ENCODE measurements at regions not wholly inside any gene's neighbourhood (a gene's known extent, or its start where the extent isn't known, plus 50 kb on each side); places are given as distances from the start of the nearest gene placed in this dataset.

DNA sequence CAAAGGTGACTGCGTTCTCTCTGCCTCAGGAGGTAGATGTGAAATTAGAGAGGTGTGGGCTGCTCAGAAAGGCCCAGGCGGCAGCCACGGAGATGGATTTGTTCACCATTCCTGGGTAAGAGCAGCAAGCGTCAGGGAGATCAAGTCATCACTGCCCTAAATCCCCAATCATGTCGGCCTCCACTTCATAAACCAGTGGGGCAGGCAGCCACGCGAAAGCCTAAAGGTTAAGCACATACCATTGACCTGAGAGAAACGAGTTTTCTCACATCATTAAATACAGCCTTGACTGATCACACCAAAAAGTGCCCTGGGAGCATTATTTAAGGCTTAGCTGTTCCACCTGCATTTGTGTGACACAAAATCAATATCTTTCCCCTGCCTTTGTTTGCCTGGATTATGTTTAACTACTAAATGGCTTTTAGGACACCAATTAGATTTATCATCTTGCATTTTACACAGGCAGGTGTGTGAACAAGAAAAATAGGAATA, 50.7 kb upstream of the FOXB1 start:
- no peak overlapping the region for H3K9ac ChIP-seq (replicated peaks; ENCODE audit: extremely low read depth, insufficient read depth, low read length)
- DNase-seq (ENCODE audit: low read depth, low spot score) (no peak), FAIRE-seq (no peak)
- ChIA-PET POLR2A (no interaction called here), CTCF (no interaction called here)
- no peaks in the 10 kb centered on the region for H3K9me3 ChIP-seq (replicated peaks; ENCODE audit: control insufficient read depth, insufficient read depth, low read length)
- no peaks in the 10 kb centered on the region for H3K9me1 ChIP-seq (replicated peaks; ENCODE audit: control insufficient read depth, extremely low read depth, insufficient read depth, low read length)
- H3K4me3 ChIP-seq (replicated peaks in 1 of 3; ENCODE audit: insufficient read depth in 1 of 3, low read depth in 1 of 3, low read length in 3 of 3), result no peak overlapping the region
- dilution Hi-C loops (cut with MboI; ENCODE audit: extremely low pct_ligation_motif_present, low sequenced_read_pairs) (no loop called here), intact Hi-C loops (cut with micrococcal nuclease) (no loop called here)
- H3K79me2 ChIP-seq (ENCODE audit: control insufficient read depth, insufficient read depth, low read length), result no peaks in the 10 kb centered on the region
- H3K27me3 ChIP-seq (ENCODE audit: control insufficient read depth in 2 of 2, insufficient read depth in 2 of 2, low read length in 2 of 2), result peaks cover 2% of the 10 kb centered on the region in 2 experiments
- H2AFZ ChIP-seq (ENCODE audit: low read depth, low read length), result no peak overlapping the region
- H4K20me1 ChIP-seq (replicated peaks; ENCODE audit: control insufficient read depth, extremely low read depth, insufficient read depth, low read length), result no peaks in the 10 kb centered on the region
- no peak overlapping the region for H3K4me2 ChIP-seq (ENCODE audit: insufficient read depth, low read length)
- no peaks in the 10 kb centered on the region for H3K36me3 ChIP-seq (ENCODE audit: control insufficient read depth in 2 of 2, extremely low read depth in 1 of 2, insufficient read depth in 2 of 2, low read length in 2 of 2)
- H3K27ac ChIP-seq (ENCODE audit: insufficient read depth, low read depth, low read length), result no peak overlapping the region
- no TSS peak for BruUV-seq (replicated peaks)
- H3K4me1 ChIP-seq (ENCODE audit: control insufficient read depth, extremely low read depth, insufficient read depth, low read length), result no peaks in the 10 kb centered on the region
- TF ChIP-seq EZH2 (IDR thresholded peaks at IDR 0.05; ENCODE audit: borderline replicate concordance, low read depth, low read length, severe bottlenecking), result no peak
- TF ChIP-seq, protein P1, sequence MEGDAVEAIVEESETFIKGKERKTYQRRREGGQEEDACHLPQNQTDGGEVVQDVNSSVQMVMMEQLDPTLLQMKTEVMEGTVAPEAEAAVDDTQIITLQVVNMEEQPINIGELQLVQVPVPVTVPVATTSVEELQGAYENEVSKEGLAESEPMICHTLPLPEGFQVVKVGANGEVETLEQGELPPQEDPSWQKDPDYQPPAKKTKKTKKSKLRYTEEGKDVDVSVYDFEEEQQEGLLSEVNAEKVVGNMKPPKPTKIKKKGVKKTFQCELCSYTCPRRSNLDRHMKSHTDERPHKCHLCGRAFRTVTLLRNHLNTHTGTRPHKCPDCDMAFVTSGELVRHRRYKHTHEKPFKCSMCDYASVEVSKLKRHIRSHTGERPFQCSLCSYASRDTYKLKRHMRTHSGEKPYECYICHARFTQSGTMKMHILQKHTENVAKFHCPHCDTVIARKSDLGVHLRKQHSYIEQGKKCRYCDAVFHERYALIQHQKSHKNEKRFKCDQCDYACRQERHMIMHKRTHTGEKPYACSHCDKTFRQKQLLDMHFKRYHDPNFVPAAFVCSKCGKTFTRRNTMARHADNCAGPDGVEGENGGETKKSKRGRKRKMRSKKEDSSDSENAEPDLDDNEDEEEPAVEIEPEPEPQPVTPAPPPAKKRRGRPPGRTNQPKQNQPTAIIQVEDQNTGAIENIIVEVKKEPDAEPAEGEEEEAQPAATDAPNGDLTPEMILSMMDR (IDR thresholded peaks at IDR 0.05; ENCODE audit: extremely low read depth in 1 of 2, insufficient read depth in 1 of 2, low read depth in 1 of 2, low read length in 2 of 2), result no peak
- no peak for TF ChIP-seq FOS (IDR thresholded peaks at IDR 0.05; ENCODE audit: borderline replicate concordance, insufficient read depth, low read length)
- TF ChIP-seq MYC (IDR thresholded peaks at IDR 0.05; ENCODE audit: low read depth, low read length), result no peak
- TF ChIP-seq POLR2A (IDR thresholded peaks at IDR 0.05; ENCODE audit: low read depth, low read length), result no peak
- no peak for TF ChIP-seq GATA2 (IDR thresholded peaks at IDR 0.05; ENCODE audit: insufficient read depth, insufficient read length, low read depth, low read length)
- TF ChIP-seq, protein P2, sequence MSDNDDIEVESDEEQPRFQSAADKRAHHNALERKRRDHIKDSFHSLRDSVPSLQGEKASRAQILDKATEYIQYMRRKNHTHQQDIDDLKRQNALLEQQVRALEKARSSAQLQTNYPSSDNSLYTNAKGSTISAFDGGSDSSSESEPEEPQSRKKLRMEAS (IDR thresholded peaks at IDR 0.05; ENCODE audit: insufficient read depth, insufficient read length), result no peak
- no peak for TF ChIP-seq JUN (IDR thresholded peaks at IDR 0.05; ENCODE audit: borderline replicate concordance, insufficient read depth, insufficient read length, low read depth)
- TF ChIP-seq POLR2AphosphoS5 (IDR thresholded peaks at IDR 0.05; ENCODE audit: insufficient read depth, low read depth, low read length), result no peak

Measured in endothelial cell of umbilical vein (primary cell).